ENCODE measurements at regions not wholly inside any gene's neighbourhood (a gene's known extent, or its start where the extent isn't known, plus 50 kb on each side); places are given as distances from the start of the nearest gene placed in this dataset.

- TF ChIP-seq ZNF462 (CRISPR knock-in tag; IDR thresholded peaks at IDR 0.05) = no peak
Observed at GRCh38 chr3:13186435-13186815, 113.2 kb upstream of the IQSEC1 start (continued).

- ATAC-seq = no peak
- no peak overlapping the region for H3K4me3 Mint-ChIP-seq
- TF ChIP-seq JUNB (IDR thresholded peaks at IDR 0.05; ENCODE audit: unreplicated experiment) (no peak), POLR2AphosphoS5 (IDR thresholded peaks at IDR 0.05; ENCODE audit: low read depth) (no peak), NANOG (IDR thresholded peaks at IDR 0.05; ENCODE audit: borderline replicate concordance) (no peak), CTCF (conservative IDR thresholded peaks at IDR 0.05; ENCODE audit: low read depth in 2 of 2) (no peak), STAT1 (IDR thresholded peaks at IDR 0.05; ENCODE audit: unreplicated experiment) (no peak), REST (IDR thresholded peaks at IDR 0.05; ENCODE audit: unreplicated experiment) (no peak), ETS1 (IDR thresholded peaks at IDR 0.05) (no peak), EZH2 (IDR thresholded peaks at IDR 0.05; ENCODE audit: low read depth, unreplicated experiment) (no peak), ZNF331 (CRISPR knock-in tag; IDR thresholded peaks at IDR 0.05; ENCODE audit: low read depth) (no peak), EZH2phosphoT487 (IDR thresholded peaks at IDR 0.05; ENCODE audit: unreplicated experiment) (no peak), CREB1 (CRISPR knock-in tag; IDR thresholded peaks at IDR 0.05; ENCODE audit: low read depth) (no peak), ZNF114 (CRISPR knock-in tag; IDR thresholded peaks at IDR 0.05) (no peak)
Observed at GRCh38 chr3:13185737-13186434, 112.7 kb upstream of the IQSEC1 start.

More at GRCh38 chr3:13185737-13186434, 112.7 kb upstream of the IQSEC1 start:
- H3K4me1 ChIP-seq (ENCODE audit: insufficient read depth) = no peaks in the 10 kb centered on the region
- no peaks in the 10 kb centered on the region for H3F3A ChIP-seq (replicated peaks; ENCODE audit: low read depth)
- H3K79me2 ChIP-seq (replicated peaks; ENCODE audit: insufficient read depth) = no peaks in the 10 kb centered on the region
- H3K9me2 ChIP-seq (ENCODE audit: insufficient read depth) = no peaks in the 10 kb centered on the region
- H3K36me3 ChIP-seq (ENCODE audit: insufficient read depth) = no peaks in the 10 kb centered on the region
- H3K4me2 ChIP-seq = no peak overlapping the region
- H3K27me3 ChIP-seq (ENCODE audit: insufficient read depth) = no peaks in the 10 kb centered on the region
- no peak overlapping the region for H3K4me3 ChIP-seq
- no peaks in the 10 kb centered on the region for H4K20me1 ChIP-seq (replicated peaks; ENCODE audit: insufficient read depth)
- Mint-ChIP-seq H3K4me1 (peaks cover 5% of the 10 kb centered on the region; the same call in 2 of the 3 replicates), H3K27ac (no peak overlapping the region), H3K9me3 (peaks cover 3% of the 10 kb centered on the region; the same call in 1 of the 3 replicates), H3K27me3 (ENCODE audit: insufficient read depth, low read depth, poor library complexity) (peaks cover 2% of the 10 kb centered on the region), H3K36me3 (ENCODE audit: low read depth) (no peaks in the 10 kb centered on the region)
- no peak overlapping the region for H2AFZ ChIP-seq
- DNase-seq (ENCODE audit: low spot score) = no peak
- no peak overlapping the region for H3K27ac ChIP-seq (ENCODE audit: low read depth)
